GM18858 (cell line): ENCODE measurements at regions not wholly inside any gene's neighbourhood (a gene's known extent, or its start where the extent isn't known, plus 50 kb on each side); places are given as distances from the start of the nearest gene placed in this dataset.
"Not testable (repeated sequence)": the region's sequence is repeated elsewhere in the genome, so short reads cannot be mapped to it uniquely, and the experiment has no call there.

Experiments
- ATAC-seq: cut with Tn5 transposase; IDR thresholded peaks from one replicate; pipeline ENCODE4 v1.9.1; 2021; ENCODE audit not compliant: unreplicated experiment

GRCh38 chr14:57150449-57150848 is 118.3 kb downstream of the EXOC5 start:
- no peak for ATAC-seq

GRCh38 chr14:57139173-57139572 is 129.5 kb downstream of the EXOC5 start:
- no peak for ATAC-seq

DNA sequence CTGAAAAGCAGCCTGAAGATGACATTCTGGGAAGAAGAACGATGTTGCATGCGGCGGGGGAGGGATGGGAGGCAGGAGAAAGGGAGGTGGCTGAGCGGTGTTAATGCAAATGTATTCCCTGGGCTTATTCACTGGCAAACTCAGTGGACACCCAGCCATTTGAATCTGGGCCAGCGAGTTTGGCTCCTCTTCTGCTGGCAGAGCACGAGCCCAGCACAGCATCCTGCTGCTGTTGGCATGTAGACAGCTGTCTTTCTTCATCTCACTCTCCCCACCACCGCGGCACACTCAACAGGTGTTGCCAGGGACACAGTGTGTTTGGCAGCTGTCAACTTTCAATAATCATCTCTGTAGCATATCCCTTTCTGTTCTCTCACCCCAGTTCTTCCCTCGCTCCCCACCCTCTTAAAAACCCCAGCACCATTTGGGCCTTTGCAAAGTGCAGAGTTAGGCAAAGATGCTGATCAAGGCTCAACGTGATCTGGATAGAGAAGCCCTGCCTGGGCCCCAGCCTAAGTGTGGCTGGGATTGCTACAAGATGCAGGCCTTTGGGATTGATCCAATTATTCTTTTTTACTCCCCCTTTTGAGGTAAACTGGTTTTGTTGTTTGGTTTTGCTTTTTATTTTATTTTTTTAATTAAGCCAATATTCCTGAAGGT is 131.9 kb downstream of the EXOC5 start:
- ATAC-seq: no peak

DNA sequence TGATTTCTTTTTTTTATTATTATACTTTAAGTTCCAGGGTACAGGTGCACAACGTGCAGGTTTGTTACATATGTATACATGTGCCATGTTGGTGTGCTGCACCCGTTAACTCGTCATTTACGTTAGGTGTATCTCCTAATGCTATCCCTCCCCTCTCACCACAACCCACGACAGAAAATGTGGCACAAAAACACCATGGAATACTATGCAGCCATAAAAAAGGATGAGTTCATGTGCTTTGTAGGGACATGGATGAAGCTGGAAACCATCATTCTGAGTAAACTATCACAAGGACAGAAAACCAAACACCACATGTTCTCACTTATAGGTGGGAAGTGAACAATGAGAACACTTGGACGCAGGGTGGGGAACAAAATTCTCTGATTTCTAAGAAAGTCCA is 140.9 kb downstream of the EXOC5 start:
- not testable (repeated sequence) for ATAC-seq

- ATAC-seq: no peak
Observed at GRCh38 chr14:57122129-57122528, 146.6 kb downstream of the EXOC5 start.

GRCh38 chr14:57112072-57112807 is 156.5 kb downstream of the EXOC5 start:
- not testable (repeated sequence) for ATAC-seq

DNA sequence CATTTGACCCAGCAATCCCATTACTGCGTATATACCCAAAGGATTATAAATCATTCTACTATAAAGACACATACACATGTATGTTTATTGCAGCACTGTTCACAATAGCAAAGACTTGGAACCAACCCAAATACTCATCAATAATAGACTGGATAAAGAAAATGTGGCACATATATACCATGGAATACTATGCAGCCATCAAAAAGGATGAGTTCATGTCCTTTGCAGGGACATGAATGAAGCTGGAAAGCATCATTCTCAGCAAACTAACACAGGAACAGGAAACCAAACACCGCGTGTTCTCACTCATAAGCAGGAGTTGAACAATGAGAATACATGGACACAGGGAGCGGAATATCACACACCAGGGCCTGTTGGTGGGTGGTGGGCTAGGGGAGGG is 158.3 kb downstream of the EXOC5 start:
- not testable (repeated sequence) for ATAC-seq

DNA sequence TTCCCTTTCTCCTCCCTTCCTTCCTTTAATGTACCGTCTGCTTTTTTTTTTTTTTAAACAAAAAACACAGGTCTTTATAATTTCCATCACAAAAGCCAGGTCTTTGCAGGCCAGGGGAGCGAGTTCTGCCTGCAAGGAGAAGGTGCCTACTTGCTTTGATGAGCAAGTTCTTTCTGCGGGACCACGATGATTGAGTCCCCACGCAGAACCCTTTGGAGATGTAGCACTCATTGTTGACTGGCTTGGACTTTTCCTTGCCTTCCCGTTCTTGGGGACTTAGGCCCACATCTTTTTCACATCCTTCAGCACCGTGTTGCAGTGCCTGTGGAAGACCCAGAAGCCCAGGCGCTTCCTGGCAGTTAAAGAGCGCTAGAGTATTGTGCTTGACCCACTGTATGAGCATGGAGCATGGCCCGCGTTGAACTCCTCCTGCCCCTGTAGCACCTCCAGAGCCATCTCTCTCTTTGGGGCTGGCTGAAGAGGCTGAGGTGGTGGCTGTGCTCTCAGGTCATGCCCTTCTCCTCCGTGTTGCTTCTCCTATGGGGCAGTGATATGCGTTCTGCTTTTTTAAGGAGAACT is 177.6 kb downstream of the EXOC5 start:
- no peak for ATAC-seq

DNA sequence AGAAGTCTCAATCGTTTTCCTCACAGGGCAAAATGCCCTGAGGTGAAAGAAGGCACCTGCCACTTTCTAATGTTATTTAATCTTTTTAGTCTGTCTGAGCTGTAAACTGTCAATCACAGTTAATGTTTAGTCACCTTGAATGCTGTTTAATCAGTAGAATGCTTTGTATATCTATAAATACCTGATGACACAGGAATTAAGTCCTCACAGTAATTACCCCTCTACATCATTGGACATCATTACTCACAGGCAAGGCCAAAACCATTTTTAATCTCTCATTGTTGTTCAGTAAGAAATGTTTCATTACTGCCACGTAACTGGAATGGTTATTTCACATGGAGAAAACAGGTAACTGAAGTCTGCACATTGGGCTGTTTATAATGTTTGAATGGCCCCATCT is 178.8 kb downstream of the EXOC5 start:
- ATAC-seq: no peak

GRCh38 chr14:57087841-57088240 is 180.9 kb downstream of the EXOC5 start:
- ATAC-seq: no peak

GRCh38 chr14:57086271-57087162 is 182.2 kb downstream of the EXOC5 start:
- ATAC-seq: no peak

DNA sequence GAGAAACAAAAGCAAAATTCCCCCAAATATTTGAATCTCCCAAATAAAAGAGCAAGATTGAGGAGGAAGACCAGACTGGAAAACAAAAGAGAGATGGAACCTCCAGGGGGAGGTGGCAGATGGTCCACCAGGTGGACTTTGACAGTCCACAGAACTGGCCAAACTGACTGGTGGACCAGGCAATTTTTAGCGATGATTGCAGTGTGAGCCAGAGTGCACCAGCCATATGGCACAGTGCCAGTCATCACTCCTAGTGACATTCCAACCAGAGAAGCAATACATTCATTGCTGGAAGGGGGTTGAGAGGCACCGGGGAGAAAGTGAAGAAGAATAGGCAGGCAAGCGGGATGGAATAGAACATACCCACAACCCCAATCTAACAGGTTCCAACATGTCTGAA is 182.9 kb downstream of the EXOC5 start:
- ATAC-seq: no peak

- ATAC-seq: no peak
Observed at GRCh38 chr14:57085043-57085442, 183.7 kb downstream of the EXOC5 start.

DNA sequence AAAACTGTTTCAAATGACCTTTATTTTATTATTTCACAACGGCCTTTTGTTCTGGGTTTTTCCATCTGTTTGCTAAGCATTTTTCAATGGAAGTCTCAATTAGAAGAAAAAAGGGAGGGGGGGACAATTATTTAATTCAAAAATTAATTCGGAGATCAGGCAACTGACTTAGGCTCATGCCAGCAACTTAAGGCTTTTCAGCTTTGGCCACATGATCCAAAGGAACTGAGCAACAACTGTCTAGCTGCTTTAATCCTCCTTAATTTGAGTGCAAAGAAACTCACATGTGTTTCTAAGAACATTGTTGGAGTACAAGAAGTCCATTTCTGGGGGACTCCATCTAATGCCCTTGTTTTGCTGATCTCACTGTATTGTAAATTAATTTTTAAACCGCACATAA is 188.0 kb downstream of the EXOC5 start:
- no peak for ATAC-seq

- no peak for ATAC-seq
Observed at GRCh38 chr14:57078054-57078453, 190.7 kb downstream of the EXOC5 start.

DNA sequence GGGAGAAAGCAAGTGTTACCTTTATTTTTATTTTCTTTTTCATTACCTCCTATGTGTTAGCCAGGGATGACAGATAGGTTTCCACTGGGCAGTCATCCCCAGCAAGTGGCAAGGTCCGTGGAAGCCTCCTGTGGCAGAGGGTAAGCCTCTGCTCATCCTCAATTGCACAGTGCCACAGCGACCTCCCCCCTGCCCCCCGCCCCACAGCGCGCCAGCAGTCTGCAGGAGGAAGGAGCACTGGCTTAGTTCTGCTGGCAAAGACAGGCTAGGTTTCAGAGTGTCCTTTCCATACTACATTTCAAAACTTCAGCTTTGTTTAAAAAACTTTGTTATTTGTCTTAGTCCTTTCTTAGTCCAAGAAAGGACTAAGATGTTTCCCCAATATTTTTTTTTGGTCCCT is 194.7 kb downstream of the EXOC5 start:
- ATAC-seq: no peak

- no peak for ATAC-seq
Observed at GRCh38 chr14:57071639-57072038, 197.1 kb downstream of the EXOC5 start.

DNA sequence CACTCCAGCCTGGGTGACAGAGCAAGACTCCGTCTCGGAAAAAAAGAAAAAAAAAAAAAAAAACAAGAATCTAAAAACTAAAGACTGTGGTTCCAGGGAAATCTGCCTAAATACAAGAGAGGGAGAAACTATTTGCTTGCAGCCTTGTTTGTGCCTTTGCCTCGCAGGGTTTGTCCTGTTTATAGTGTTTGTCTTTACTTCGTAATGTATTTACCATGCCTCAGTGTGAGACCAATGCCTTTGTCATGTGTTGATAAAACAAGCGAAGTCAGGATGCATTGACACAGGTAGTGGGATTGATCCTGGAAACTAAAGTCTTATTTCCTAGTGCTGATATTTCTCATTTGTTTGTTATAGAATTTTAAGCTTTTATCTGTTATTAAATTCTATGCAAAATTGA is 199.0 kb downstream of the EXOC5 start:
- no peak for ATAC-seq

DNA sequence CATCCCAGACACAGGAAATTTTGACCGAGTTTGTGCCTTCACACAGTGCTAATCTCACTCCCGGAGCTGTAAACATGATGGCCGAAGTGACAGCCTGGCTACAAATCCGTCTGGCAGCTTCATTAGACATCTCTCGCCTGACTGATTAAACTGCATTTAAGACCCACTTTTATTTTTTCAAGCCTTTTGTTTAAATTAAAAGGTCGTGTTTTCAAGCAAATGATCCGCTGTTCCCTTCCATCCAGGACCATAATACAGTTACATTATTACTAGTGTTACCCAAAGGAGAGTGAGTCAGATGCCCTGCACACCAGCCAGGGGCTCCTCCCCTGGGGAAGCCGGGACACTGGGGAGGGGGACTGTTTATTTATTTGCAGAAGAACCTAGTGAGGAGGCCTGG is 200.2 kb downstream of the EXOC5 start:
- no peak for ATAC-seq

- ATAC-seq: no peak
Observed at GRCh38 chr14:57066887-57067513, 201.7 kb downstream of the EXOC5 start.

DNA sequence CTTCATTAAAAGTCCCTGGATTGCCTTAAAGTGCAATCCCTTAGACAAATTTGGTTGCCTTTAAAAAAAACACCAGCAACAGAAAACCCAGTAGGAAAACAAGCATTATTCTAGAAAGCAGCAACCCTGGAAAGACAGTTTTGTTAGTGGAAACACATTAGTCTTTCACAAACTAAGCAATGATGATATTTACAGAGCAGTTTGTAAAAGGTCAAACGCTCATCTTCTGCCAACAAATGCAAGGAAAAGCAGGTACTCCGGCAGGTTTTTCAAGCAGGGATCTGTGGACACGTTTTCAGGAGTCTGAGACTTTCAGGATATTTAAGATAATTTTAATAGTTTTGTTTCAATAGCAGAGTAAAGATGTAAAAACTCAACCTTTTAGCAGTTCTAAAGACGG is 202.2 kb downstream of the EXOC5 start:
- ATAC-seq: no peak
